HG02970 (cell line): ENCODE measurements at regions not wholly inside any gene's neighbourhood (a gene's known extent, or its start where the extent isn't known, plus 50 kb on each side); places are given as distances from the start of the nearest gene placed in this dataset.
A peak's percentile ranks its signal among the peaks of the same experiment; 100 is the strongest.

Experiments
- ATAC-seq: cut with Tn5 transposase; IDR thresholded peaks from one replicate; pipeline ENCODE4 v1.9.1; 2021; ENCODE audit warnings: mild to moderate bottlenecking, moderate library complexity, moderate number of reproducible peaks; ENCODE audit not compliant: unreplicated experiment, low FRiP score

- no peak for ATAC-seq
Observed at GRCh38 chr5:98454904-98455303, 318.6 kb upstream of the RGMB start.

- no peak for ATAC-seq
Observed at GRCh38 chr5:98455665-98456064, 317.8 kb upstream of the RGMB start.

- no peak for ATAC-seq
Observed at GRCh38 chr5:98458004-98458403, 315.5 kb upstream of the RGMB start.

GRCh38 chr5:98458726-98459125 lies 314.7 kb upstream of the RGMB start:
- ATAC-seq: no peak

- ATAC-seq: no peak
Observed at GRCh38 chr5:98460536-98460935, 312.9 kb upstream of the RGMB start.

GRCh38 chr5:98461485-98461884 lies 312.0 kb upstream of the RGMB start:
- no peak for ATAC-seq

- ATAC-seq: no peak
Observed at GRCh38 chr5:98463222-98463621, 310.2 kb upstream of the RGMB start.

- ATAC-seq: no peak
Observed at GRCh38 chr5:98463676-98464075, 309.8 kb upstream of the RGMB start.

GRCh38 chr5:98464737-98465330 lies 308.6 kb upstream of the RGMB start:
- peak; percentile 61 for ATAC-seq

GRCh38 chr5:98468188-98468869 lies 305.1 kb upstream of the RGMB start:
- no peak for ATAC-seq

GRCh38 chr5:98470747-98471146 lies 302.7 kb upstream of the RGMB start:
- ATAC-seq: no peak

- ATAC-seq: no peak
Observed at GRCh38 chr5:98471458-98471857, 302.0 kb upstream of the RGMB start.

GRCh38 chr5:98474216-98474615 lies 299.2 kb upstream of the RGMB start:
- ATAC-seq: no peak

- ATAC-seq: no peak
Observed at GRCh38 chr5:98474782-98475181, 298.7 kb upstream of the RGMB start.

GRCh38 chr5:98482321-98483300 lies 290.9 kb upstream of the RGMB start:
- ATAC-seq: no peak

GRCh38 chr5:98483301-98483685 lies 290.2 kb upstream of the RGMB start:
- ATAC-seq: no peak

- ATAC-seq: no peak
Observed at GRCh38 chr5:98489021-98489420, 284.4 kb upstream of the RGMB start.

GRCh38 chr5:98490348-98490747 lies 283.1 kb upstream of the RGMB start:
- ATAC-seq: no peak

GRCh38 chr5:98492258-98492657 lies 281.2 kb upstream of the RGMB start:
- ATAC-seq: no peak

- ATAC-seq: no peak
Observed at GRCh38 chr5:98497418-98497817, 276.0 kb upstream of the RGMB start.

- no peak for ATAC-seq
Observed at GRCh38 chr5:98498028-98498427, 275.4 kb upstream of the RGMB start.
